ENCODE measurements at regions not wholly inside any gene's neighbourhood (a gene's known extent, or its start where the extent isn't known, plus 50 kb on each side); places are given as distances from the start of the nearest gene placed in this dataset. TPM values are rescaled to one million over a fixed set of nuclear protein-coding genes. Genes with fewer than 3 reads are reported as not detected.
A peak's percentile ranks its signal among the peaks of the same experiment; 100 is the strongest.

GRCh38 chr6:51562198-51562597 lies 525.2 kb downstream of the PKHD1 start:
- in situ Hi-C loops (cut with MboI) = no loop called here
- 0% methylated on average over 1 of the region's 1 CpG for WGBS (ENCODE audit: insufficient coverage, insufficient replicate concordance, low lambda C conversion rate, missing lambda C conversion rate)
- SMC1A ChIA-PET (ENCODE audit: uncharacterized antibody, unreplicated experiment) = interaction anchor here (0.6 to 2.0 kb wide), 6 partner anchors 9 to 398 kb away, joined by 3 to 7 read pairs (median 5); no protein-coding TSS in a partner anchor
- Histone ChIP-seq H2AFZ (ENCODE audit: control insufficient read depth, low read depth, low read length) (no peak overlapping the region), H3K36me3 (ENCODE audit: control insufficient read depth in 2 of 2, insufficient read depth in 2 of 2, low read length in 1 of 2) (no peaks in the 10 kb centered on the region), H3K9ac (ENCODE audit: control insufficient read depth, insufficient read depth, low read length) (no peak overlapping the region), H3K27ac (ENCODE audit: control insufficient read depth, insufficient read depth) (no peak overlapping the region), H3K4me3 (no peak overlapping the region), H3K9me3 (replicated peaks; ENCODE audit: control insufficient read depth, insufficient read depth, low read length) (no peaks in the 10 kb centered on the region), H4K20me1 (ENCODE audit: control insufficient read depth, insufficient read depth) (no peaks in the 10 kb centered on the region), H3K27me3 (replicated peaks in 1 of 2; ENCODE audit: control insufficient read depth in 2 of 2, insufficient read depth in 2 of 2, low read length in 1 of 2) (no peaks in the 10 kb centered on the region; a peak in 1 of 4 replicates), H3K4me1 (ENCODE audit: control insufficient read depth, insufficient read depth, low read length) (no peaks in the 10 kb centered on the region), H3K79me2 (ENCODE audit: control insufficient read depth, insufficient read depth, low read length) (no peaks in the 10 kb centered on the region), H3K4me2 (ENCODE audit: control insufficient read depth, insufficient read depth) (0 out of 2 replicates have a peak overlapping the region, but pooled peaks have one; percentile 19)
- ATAC-seq = peak; percentile 92
- intact Hi-C loops (cut with micrococcal nuclease; ENCODE audit: unreplicated experiment) = loop anchor here (5.0 to 10.0 kb wide), 2 partner anchors 190 to 293 kb away; no protein-coding TSS in a partner anchor
- TF ChIP-seq RELB (IDR thresholded peaks at IDR 0.05; ENCODE audit: low read depth) = peak; percentile 22; the same call in 1 of the 2 replicates
- TF ChIP-seq RUNX3 (IDR thresholded peaks at IDR 0.05; ENCODE audit: low read length) = peak; percentile 9; the same call in 1 of the 2 replicates
- TF ChIP-seq CHD2 (IDR thresholded peaks at IDR 0.05; ENCODE audit: borderline replicate concordance, low read depth, low read length) = no peak
- TF ChIP-seq ATF7 (IDR thresholded peaks at IDR 0.05; ENCODE audit: low read depth) = 0 out of 2 replicates have a peak, but pooled peaks have one; percentile 13
- BruUV-seq (replicated peaks) = no TSS peak
- no peak for FAIRE-seq
- CTCF ChIA-PET = interaction anchor here (1.2 to 1.6 kb wide), 2 partner anchors 190 to 487 kb away, joined by 3 to 4 read pairs; no protein-coding TSS in a partner anchor
- RAD21 ChIA-PET (ENCODE audit: unreplicated experiment) = interaction anchor here (0.9 to 1.2 kb wide), 3 partner anchors 102 to 487 kb away, joined by 3 to 4 read pairs (median 4); no protein-coding TSS in a partner anchor
- DNase-seq (ENCODE audit: low read depth, low spot score) = peak; percentile 19
- POLR2A ChIA-PET = no interaction called here

Small RNA genes in the stretch of these regions (small RNA-seq; reads per million reads assigned to genes)
- gene RF00572 = not detected

Data from GM12878 (cell line).